ENCODE measurements at regions not wholly inside any gene's neighbourhood (a gene's known extent, or its start where the extent isn't known, plus 50 kb on each side); places are given as distances from the start of the nearest gene placed in this dataset.

GRCh38 chr6:40896696-40897095, 142.3 kb downstream of the UNC5CL start (continued):
- TF ChIP-seq, protein P1, sequence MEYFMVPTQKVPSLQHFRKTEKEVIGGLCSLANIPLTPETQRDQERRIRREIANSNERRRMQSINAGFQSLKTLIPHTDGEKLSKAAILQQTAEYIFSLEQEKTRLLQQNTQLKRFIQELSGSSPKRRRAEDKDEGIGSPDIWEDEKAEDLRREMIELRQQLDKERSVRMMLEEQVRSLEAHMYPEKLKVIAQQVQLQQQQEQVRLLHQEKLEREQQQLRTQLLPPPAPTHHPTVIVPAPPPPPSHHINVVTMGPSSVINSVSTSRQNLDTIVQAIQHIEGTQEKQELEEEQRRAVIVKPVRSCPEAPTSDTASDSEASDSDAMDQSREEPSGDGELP (IDR thresholded peaks at IDR 0.05; ENCODE audit: borderline replicate concordance, low read depth) = 0 out of 2 replicates have a peak, but pooled peaks have one; percentile 9
- TF ChIP-seq ZBTB21 (CRISPR knock-in tag; IDR thresholded peaks at IDR 0.05) (no peak), ZBTB37 (CRISPR knock-in tag; IDR thresholded peaks at IDR 0.05) (peak; percentile 98), ISL2 (CRISPR knock-in tag; IDR thresholded peaks at IDR 0.05) (peak; percentile 77), SOX5 (CRISPR knock-in tag; IDR thresholded peaks at IDR 0.05; ENCODE audit: borderline replicate concordance) (peak; percentile 80; the same call in 1 of the 2 replicates), ZFX (CRISPR knock-in tag; IDR thresholded peaks at IDR 0.05; ENCODE audit: low read depth) (no peak; the same call in 1 of the 2 replicates), ZSCAN9 (CRISPR knock-in tag; IDR thresholded peaks at IDR 0.05; ENCODE audit: borderline replicate concordance) (no peak), ZNF124 (CRISPR knock-in tag; IDR thresholded peaks at IDR 0.05) (peak; percentile 99), ZNF776 (CRISPR knock-in tag; IDR thresholded peaks at IDR 0.05) (no peak), CCDC6 (CRISPR knock-in tag; IDR thresholded peaks at IDR 0.05) (0 out of 2 replicates have a peak, but pooled peaks have one; percentile 36), YY1 (IDR thresholded peaks at IDR 0.05; ENCODE audit: insufficient read depth, insufficient replicate concordance, low read depth, low read length) (no peak), HNF1A (IDR thresholded peaks at IDR 0.05; ENCODE audit: low read depth) (0 out of 2 replicates have a peak, but pooled peaks have one; percentile 17), HNF1A (CRISPR knock-in tag; IDR thresholded peaks at IDR 0.05; ENCODE audit: borderline replicate concordance) (no peak), SRSF1 (optimal IDR thresholded peaks at IDR 0.05; ENCODE audit: low read depth, low read length) (no peak)
- TF ChIP-seq, protein P2, sequence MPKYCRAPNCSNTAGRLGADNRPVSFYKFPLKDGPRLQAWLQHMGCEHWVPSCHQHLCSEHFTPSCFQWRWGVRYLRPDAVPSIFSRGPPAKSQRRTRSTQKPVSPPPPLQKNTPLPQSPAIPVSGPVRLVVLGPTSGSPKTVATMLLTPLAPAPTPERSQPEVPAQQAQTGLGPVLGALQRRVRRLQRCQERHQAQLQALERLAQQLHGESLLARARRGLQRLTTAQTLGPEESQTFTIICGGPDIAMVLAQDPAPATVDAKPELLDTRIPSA (CRISPR knock-in tag; IDR thresholded peaks at IDR 0.05; ENCODE audit: borderline replicate concordance) = no peak
- TF ChIP-seq, protein P3, sequence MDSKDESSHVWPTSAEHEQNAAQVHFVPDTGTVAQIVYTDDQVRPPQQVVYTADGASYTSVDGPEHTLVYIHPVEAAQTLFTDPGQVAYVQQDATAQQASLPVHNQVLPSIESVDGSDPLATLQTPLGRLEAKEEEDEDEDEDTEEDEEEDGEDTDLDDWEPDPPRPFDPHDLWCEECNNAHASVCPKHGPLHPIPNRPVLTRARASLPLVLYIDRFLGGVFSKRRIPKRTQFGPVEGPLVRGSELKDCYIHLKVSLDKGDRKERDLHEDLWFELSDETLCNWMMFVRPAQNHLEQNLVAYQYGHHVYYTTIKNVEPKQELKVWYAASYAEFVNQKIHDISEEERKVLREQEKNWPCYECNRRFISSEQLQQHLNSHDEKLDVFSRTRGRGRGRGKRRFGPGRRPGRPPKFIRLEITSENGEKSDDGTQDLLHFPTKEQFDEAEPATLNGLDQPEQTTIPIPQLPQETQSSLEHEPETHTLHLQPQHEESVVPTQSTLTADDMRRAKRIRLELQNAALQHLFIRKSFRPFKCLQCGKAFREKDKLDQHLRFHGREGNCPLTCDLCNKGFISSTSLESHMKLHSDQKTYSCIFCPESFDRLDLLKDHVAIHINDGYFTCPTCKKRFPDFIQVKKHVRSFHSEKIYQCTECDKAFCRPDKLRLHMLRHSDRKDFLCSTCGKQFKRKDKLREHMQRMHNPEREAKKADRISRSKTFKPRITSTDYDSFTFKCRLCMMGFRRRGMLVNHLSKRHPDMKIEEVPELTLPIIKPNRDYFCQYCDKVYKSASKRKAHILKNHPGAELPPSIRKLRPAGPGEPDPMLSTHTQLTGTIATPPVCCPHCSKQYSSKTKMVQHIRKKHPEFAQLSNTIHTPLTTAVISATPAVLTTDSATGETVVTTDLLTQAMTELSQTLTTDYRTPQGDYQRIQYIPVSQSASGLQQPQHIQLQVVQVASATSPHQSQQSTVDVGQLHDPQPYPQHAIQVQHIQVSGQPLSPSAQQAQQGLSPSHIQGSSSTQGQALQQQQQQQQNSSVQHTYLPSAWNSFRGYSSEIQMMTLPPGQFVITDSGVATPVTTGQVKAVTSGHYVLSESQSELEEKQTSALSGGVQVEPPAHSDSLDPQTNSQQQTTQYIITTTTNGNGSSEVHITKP (CRISPR knock-in tag; IDR thresholded peaks at IDR 0.05; ENCODE audit: low read depth) = no peak
- TF ChIP-seq, protein P4, sequence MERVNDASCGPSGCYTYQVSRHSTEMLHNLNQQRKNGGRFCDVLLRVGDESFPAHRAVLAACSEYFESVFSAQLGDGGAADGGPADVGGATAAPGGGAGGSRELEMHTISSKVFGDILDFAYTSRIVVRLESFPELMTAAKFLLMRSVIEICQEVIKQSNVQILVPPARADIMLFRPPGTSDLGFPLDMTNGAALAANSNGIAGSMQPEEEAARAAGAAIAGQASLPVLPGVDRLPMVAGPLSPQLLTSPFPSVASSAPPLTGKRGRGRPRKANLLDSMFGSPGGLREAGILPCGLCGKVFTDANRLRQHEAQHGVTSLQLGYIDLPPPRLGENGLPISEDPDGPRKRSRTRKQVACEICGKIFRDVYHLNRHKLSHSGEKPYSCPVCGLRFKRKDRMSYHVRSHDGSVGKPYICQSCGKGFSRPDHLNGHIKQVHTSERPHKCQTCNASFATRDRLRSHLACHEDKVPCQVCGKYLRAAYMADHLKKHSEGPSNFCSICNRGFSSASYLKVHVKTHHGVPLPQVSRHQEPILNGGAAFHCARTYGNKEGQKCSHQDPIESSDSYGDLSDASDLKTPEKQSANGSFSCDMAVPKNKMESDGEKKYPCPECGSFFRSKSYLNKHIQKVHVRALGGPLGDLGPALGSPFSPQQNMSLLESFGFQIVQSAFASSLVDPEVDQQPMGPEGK (CRISPR knock-in tag; IDR thresholded peaks at IDR 0.05) = peak; percentile 43
